ENCODE measurements at regions not wholly inside any gene's neighbourhood (a gene's known extent, or its start where the extent isn't known, plus 50 kb on each side); places are given as distances from the start of the nearest gene placed in this dataset.
A peak's percentile ranks its signal among the peaks of the same experiment; 100 is the strongest.
"Not testable (repeated sequence)": the region's sequence is repeated elsewhere in the genome, so short reads cannot be mapped to it uniquely, and the experiment has no call there.

GRCh38 chr9:84054341-84055010 lies 73.9 kb downstream of the RMI1 start:
- DNase-seq (ENCODE audit: low spot score in 2 of 2) (no peak), FAIRE-seq (no peak)

GRCh38 chr9:84057662-84058061 lies 77.1 kb downstream of the RMI1 start:
- no peak for FAIRE-seq
- no peak for DNase-seq (ENCODE audit: low spot score in 2 of 2)

GRCh38 chr9:84059936-84060335 lies 79.3 kb downstream of the RMI1 start:
- FAIRE-seq (no peak), DNase-seq (ENCODE audit: low spot score in 2 of 2) (no peak)

GRCh38 chr9:84061613-84062193 lies 81.1 kb downstream of the RMI1 start:
- FAIRE-seq (no peak), DNase-seq (ENCODE audit: low spot score in 2 of 2) (no peak)

- DNase-seq (ENCODE audit: low spot score in 2 of 2): no peak
- no peak for FAIRE-seq
These were observed 81.9 kb downstream of the RMI1 start for GRCh38 chr9:84062538-84062937.

- FAIRE-seq (no peak), DNase-seq (ENCODE audit: low spot score in 2 of 2) (no peak)
These were observed 87.2 kb downstream of the RMI1 start for GRCh38 chr9:84067821-84068220.

- FAIRE-seq (no peak), DNase-seq (ENCODE audit: low spot score in 2 of 2) (no peak)
These were observed 88.3 kb downstream of the RMI1 start for GRCh38 chr9:84068872-84069271.

GRCh38 chr9:84070590-84070989 lies 90.0 kb downstream of the RMI1 start:
- FAIRE-seq (no peak), DNase-seq (ENCODE audit: low spot score in 2 of 2) (no peak)

GRCh38 chr9:84072621-84073180 lies 92.1 kb downstream of the RMI1 start:
- FAIRE-seq (no peak), DNase-seq (ENCODE audit: low spot score in 2 of 2) (no peak)

- DNase-seq (ENCODE audit: low spot score in 2 of 2) (no peak), FAIRE-seq (no peak)
These were observed 94.4 kb downstream of the RMI1 start for GRCh38 chr9:84075004-84075403.

- no peak for DNase-seq (ENCODE audit: low spot score in 2 of 2)
- FAIRE-seq: no peak
These were observed 95.8 kb downstream of the RMI1 start for GRCh38 chr9:84076384-84076783.

- FAIRE-seq; DNase-seq (ENCODE audit: low spot score in 2 of 2): not testable (repeated sequence)
These were observed 97.2 kb downstream of the RMI1 start for GRCh38 chr9:84077816-84078215.

GRCh38 chr9:84079994-84080393 lies 99.4 kb downstream of the RMI1 start:
- FAIRE-seq: no peak

GRCh38 chr9:84101964-84102632 lies 121.5 kb downstream of the RMI1 start:
- DNase-seq (ENCODE audit: low spot score in 2 of 2) (no peak), FAIRE-seq (no peak)

More at GRCh38 chr9:84079994-84080393, 99.4 kb downstream of the RMI1 start:
- no peak for DNase-seq (ENCODE audit: low spot score in 2 of 2)

- FAIRE-seq (no peak), DNase-seq (ENCODE audit: low spot score in 2 of 2) (peak in 1 of 2 donors; percentile 8)
These were observed 123.2 kb downstream of the RMI1 start for GRCh38 chr9:84103651-84104377.

- FAIRE-seq: no peak
- no peak for DNase-seq (ENCODE audit: low spot score in 2 of 2)
These were observed 126.5 kb downstream of the RMI1 start for GRCh38 chr9:84107081-84107480.

GRCh38 chr9:84107995-84108394 lies 127.4 kb downstream of the RMI1 start:
- FAIRE-seq (no peak), DNase-seq (ENCODE audit: low spot score in 2 of 2) (no peak)

GRCh38 chr9:84111726-84112125 lies 131.1 kb downstream of the RMI1 start:
- FAIRE-seq (no peak), DNase-seq (ENCODE audit: low spot score in 2 of 2) (no peak)

- FAIRE-seq: no peak
- DNase-seq (ENCODE audit: low spot score in 2 of 2): no peak
These were observed 141.5 kb downstream of the RMI1 start for GRCh38 chr9:84121991-84122523.

- no peak for FAIRE-seq
- no peak for DNase-seq (ENCODE audit: low spot score in 2 of 2)
These were observed 142.0 kb downstream of the RMI1 start for GRCh38 chr9:84122572-84122971.
